ENCODE measurements at regions not wholly inside any gene's neighbourhood (a gene's known extent, or its start where the extent isn't known, plus 50 kb on each side); places are given as distances from the start of the nearest gene placed in this dataset.
A peak's percentile ranks its signal among the peaks of the same experiment; 100 is the strongest.

DNA sequence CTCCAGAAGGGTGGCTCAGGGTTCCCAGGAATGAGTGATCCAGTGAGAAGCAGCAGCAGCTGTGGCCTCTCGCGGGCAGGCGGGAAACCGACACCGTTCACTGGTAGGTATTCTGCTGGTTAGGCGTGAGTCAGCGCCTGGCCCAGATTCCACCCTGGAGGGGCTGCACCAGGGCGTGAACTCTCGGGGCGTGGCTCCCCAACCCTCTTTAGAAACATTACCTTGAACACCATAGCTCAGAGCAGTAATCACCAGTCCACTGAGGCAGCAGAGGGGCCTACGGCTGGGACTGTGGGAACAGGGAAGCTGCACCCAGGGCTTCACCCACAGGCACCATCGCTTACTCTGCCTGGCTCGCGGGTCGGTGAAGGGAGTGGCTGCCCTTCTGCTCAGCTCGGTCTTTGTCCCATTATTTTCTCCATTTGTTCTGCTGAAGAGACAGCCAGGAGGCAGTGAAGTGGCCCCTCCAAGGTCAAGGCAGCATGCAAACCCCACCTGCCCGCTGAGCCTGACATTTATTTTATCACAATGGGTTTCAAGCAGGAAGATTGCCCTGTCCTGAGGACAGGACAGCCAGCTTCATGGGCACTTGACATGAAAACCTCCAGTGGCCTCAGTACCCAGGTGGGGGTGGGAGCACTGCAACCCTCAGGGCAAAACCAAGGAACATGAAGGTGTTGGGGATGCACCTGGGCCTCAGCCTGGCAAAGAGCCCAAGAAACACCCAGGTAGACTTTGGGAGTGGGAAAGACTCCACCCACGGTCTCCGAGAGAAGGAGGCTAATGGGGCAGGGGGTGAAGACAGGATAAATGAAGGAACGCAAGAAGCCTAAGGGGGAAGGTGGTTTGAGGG, 51.0 kb upstream of the CD93 start (continued):
- no peak for TF ChIP-seq HMG20A (CRISPR knock-in tag; conservative IDR thresholded peaks at IDR 0.05)
- TF ChIP-seq NR2C2 (CRISPR knock-in tag; IDR thresholded peaks at IDR 0.05): no peak
- TF ChIP-seq NR2C2 (tag; IDR thresholded peaks at IDR 0.05): peak; percentile 80
- TF ChIP-seq SRSF3 (IDR thresholded peaks at IDR 0.05; ENCODE audit: insufficient read depth, low read length): no peak
- no peak for TF ChIP-seq SIRT6 (IDR thresholded peaks at IDR 0.05; ENCODE audit: low read depth, low read length)
- TF ChIP-seq, protein P1, sequence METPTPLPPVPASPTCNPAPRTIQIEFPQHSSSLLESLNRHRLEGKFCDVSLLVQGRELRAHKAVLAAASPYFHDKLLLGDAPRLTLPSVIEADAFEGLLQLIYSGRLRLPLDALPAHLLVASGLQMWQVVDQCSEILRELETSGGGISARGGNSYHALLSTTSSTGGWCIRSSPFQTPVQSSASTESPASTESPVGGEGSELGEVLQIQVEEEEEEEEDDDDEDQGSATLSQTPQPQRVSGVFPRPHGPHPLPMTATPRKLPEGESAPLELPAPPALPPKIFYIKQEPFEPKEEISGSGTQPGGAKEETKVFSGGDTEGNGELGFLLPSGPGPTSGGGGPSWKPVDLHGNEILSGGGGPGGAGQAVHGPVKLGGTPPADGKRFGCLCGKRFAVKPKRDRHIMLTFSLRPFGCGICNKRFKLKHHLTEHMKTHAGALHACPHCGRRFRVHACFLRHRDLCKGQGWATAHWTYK (CRISPR knock-in tag; IDR thresholded peaks at IDR 0.05): no peak
- no peak for TF ChIP-seq ARID2 (IDR thresholded peaks at IDR 0.05)
- TF ChIP-seq CCAR2 (IDR thresholded peaks at IDR 0.05; ENCODE audit: low read depth, low read length): no peak
- TF ChIP-seq ZNF146 (CRISPR knock-in tag; IDR thresholded peaks at IDR 0.05; ENCODE audit: unreplicated experiment): no peak
- TF ChIP-seq SMC3 (conservative IDR thresholded peaks at IDR 0.05; ENCODE audit: insufficient read depth, low read depth, low read length): no peak
- no peak for TF ChIP-seq ZNF583 (CRISPR knock-in tag; IDR thresholded peaks at IDR 0.05)
- TF ChIP-seq GTF2E2 (tag; IDR thresholded peaks at IDR 0.05): 0 out of 2 replicates have a peak, but pooled peaks have one; percentile 30
- no peak for TF ChIP-seq FOXA1 (IDR thresholded peaks at IDR 0.05; ENCODE audit: borderline replicate concordance)
- TF ChIP-seq ZNF316 (IDR thresholded peaks at IDR 0.05): peak; percentile 87
- no peak for TF ChIP-seq MECOM (CRISPR knock-in tag; IDR thresholded peaks at IDR 0.05)
- TF ChIP-seq FOXP1 (CRISPR knock-in tag; IDR thresholded peaks at IDR 0.05): no peak
- TF ChIP-seq RBM15 (IDR thresholded peaks at IDR 0.05; ENCODE audit: insufficient read depth, low read length): no peak
- TF ChIP-seq, protein P2, sequence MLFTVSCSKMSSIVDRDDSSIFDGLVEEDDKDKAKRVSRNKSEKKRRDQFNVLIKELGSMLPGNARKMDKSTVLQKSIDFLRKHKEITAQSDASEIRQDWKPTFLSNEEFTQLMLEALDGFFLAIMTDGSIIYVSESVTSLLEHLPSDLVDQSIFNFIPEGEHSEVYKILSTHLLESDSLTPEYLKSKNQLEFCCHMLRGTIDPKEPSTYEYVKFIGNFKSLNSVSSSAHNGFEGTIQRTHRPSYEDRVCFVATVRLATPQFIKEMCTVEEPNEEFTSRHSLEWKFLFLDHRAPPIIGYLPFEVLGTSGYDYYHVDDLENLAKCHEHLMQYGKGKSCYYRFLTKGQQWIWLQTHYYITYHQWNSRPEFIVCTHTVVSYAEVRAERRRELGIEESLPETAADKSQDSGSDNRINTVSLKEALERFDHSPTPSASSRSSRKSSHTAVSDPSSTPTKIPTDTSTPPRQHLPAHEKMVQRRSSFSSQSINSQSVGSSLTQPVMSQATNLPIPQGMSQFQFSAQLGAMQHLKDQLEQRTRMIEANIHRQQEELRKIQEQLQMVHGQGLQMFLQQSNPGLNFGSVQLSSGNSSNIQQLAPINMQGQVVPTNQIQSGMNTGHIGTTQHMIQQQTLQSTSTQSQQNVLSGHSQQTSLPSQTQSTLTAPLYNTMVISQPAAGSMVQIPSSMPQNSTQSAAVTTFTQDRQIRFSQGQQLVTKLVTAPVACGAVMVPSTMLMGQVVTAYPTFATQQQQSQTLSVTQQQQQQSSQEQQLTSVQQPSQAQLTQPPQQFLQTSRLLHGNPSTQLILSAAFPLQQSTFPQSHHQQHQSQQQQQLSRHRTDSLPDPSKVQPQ (CRISPR knock-in tag; IDR thresholded peaks at IDR 0.05; ENCODE audit: borderline replicate concordance): no peak
- no peak for TF ChIP-seq PTBP1 (IDR thresholded peaks at IDR 0.05; ENCODE audit: low read depth, low read length)
- peak; percentile 90; the same call in 1 of the 2 replicates for TF ChIP-seq DMBX1 (CRISPR knock-in tag; IDR thresholded peaks at IDR 0.05; ENCODE audit: borderline replicate concordance)
- TF ChIP-seq POLR2A (conservative IDR thresholded peaks at IDR 0.05): peak; percentile 77
- no peak for TF ChIP-seq SNIP1 (IDR thresholded peaks at IDR 0.05; ENCODE audit: low read depth)
- TF ChIP-seq MCM7 (IDR thresholded peaks at IDR 0.05): no peak
- peak; percentile 84 for TF ChIP-seq RB1 (IDR thresholded peaks at IDR 0.05; ENCODE audit: low read depth)
- TF ChIP-seq NFYB (IDR thresholded peaks at IDR 0.05; ENCODE audit: extremely low read depth, insufficient read length): no peak
- no peak for TF ChIP-seq ZKSCAN1 (IDR thresholded peaks at IDR 0.05; ENCODE audit: low read depth, low read length)
- no peak for TF ChIP-seq ATF1 (CRISPR knock-in tag; IDR thresholded peaks at IDR 0.05)
- 0 out of 2 replicates have a peak, but pooled peaks have one; percentile 18 for TF ChIP-seq ATF1 (tag; IDR thresholded peaks at IDR 0.05)
- TF ChIP-seq TCF7 (IDR thresholded peaks at IDR 0.05; ENCODE audit: borderline replicate concordance): no peak
- TF ChIP-seq HDGF (IDR thresholded peaks at IDR 0.05): no peak
